ENCODE measurements at regions not wholly inside any gene's neighbourhood (a gene's known extent, or its start where the extent isn't known, plus 50 kb on each side); places are given as distances from the start of the nearest gene placed in this dataset.

DNA sequence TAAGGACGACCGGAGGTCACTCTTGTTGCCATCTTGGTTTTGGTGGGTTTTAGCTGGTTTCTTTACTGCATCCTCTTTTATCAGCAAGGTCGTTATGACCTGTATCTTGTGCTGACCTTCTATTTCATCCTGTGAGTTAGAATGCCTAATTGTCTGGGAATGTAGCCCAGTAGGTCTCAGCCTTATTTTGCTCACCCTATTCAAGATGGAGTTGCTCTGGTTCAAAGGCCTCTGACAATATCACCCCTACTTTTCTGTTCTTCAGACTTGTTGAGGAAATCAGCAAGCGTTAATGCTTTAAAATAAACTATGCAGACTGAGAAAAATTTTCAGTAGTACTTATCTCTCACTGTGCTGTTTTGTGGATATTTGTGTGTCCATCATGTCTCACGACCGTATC lies 92.6 kb downstream of the MTRR start (continued):
- no peak for TF ChIP-seq RELA (CRISPR knock-in tag; IDR thresholded peaks at IDR 0.05; ENCODE audit: borderline replicate concordance)
- TF ChIP-seq, protein P1, sequence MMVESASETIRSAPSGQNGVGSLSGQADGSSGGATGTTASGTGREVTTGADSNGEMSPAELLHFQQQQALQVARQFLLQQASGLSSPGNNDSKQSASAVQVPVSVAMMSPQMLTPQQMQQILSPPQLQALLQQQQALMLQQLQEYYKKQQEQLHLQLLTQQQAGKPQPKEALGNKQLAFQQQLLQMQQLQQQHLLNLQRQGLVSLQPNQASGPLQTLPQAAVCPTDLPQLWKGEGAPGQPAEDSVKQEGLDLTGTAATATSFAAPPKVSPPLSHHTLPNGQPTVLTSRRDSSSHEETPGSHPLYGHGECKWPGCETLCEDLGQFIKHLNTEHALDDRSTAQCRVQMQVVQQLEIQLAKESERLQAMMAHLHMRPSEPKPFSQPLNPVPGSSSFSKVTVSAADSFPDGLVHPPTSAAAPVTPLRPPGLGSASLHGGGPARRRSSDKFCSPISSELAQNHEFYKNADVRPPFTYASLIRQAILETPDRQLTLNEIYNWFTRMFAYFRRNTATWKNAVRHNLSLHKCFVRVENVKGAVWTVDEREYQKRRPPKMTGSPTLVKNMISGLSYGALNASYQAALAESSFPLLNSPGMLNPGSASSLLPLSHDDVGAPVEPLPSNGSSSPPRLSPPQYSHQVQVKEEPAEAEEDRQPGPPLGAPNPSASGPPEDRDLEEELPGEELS (CRISPR knock-in tag; IDR thresholded peaks at IDR 0.05), result no peak
- TF ChIP-seq CBFB (CRISPR knock-in tag; IDR thresholded peaks at IDR 0.05; ENCODE audit: low read depth), result no peak
- TF ChIP-seq SP1 (CRISPR knock-in tag; conservative IDR thresholded peaks at IDR 0.05), result no peak

- POLR2A ChIA-PET, result no interaction called here
- Mint-ChIP-seq H3K27me3 (ENCODE audit: low read depth) (no peaks in the 10 kb centered on the region), H3K27ac (no peak overlapping the region), H3K4me3 (no peak overlapping the region), H3K36me3 (no peaks in the 10 kb centered on the region), H3K4me1 (no peaks in the 10 kb centered on the region), H3K9me3 (peaks cover 15% of the 10 kb centered on the region)
- DNase-seq (ENCODE audit: low spot score), result no peak
- no peak for ATAC-seq
- TF ChIP-seq CREB1 (CRISPR knock-in tag; IDR thresholded peaks at IDR 0.05), result no peak
- TF ChIP-seq GTF2I (CRISPR knock-in tag; conservative IDR thresholded peaks at IDR 0.05), result no peak
- no peak for TF ChIP-seq GABPB1 (CRISPR knock-in tag; IDR thresholded peaks at IDR 0.05)
- TF ChIP-seq MAX (CRISPR knock-in tag; IDR thresholded peaks at IDR 0.05), result no peak
- CTCF ChIA-PET, result interaction anchor here (0.8 to 1.5 kb wide), 2 partner anchors 42 to 43 kb away, joined by 3 to 5 read pairs; no protein-coding TSS in a partner anchor
These were observed 101.9 kb downstream of the MTRR start for GRCh38 chr5:7970816-7971215.

DNA sequence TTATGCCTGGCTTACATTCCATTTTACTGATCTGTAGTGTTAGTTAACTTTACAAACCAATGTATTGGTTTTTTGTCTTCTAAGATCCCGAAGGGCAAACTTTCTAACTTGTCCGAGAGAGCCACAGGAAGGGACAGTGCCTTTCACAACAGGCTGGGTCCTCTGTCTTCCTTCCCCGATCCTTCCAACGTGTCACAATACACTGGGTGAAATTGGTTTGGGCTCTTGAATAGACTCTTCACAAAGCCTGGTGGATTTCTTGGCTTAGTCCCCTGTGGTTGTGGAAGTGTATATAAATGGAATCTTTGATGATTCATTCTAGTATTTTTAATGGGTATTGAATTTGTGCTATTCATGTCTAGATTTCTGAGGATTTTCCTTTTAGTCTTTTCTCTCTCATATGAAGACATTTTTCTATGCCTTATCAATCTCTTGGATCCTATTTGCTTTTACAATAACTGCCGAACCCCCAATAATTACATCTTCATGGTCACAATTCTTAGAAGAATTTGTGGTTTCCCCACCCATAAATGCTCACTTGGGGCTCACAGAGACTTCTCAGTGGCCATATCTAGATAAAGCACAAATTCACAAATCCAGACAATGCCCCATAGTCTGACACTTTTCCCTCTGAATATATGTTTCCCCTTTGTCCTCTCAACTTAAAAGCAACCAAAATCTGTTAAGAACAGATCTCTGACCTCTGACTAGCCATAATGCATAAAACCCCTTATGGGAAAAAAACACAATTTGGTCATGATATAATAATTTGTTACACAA lies 107.7 kb downstream of the MTRR start:
- no peak overlapping the region for H3K4me3 Mint-ChIP-seq
- H3K27me3 Mint-ChIP-seq (ENCODE audit: low read depth), result no peaks in the 10 kb centered on the region
- ChIA-PET CTCF (no interaction called here), POLR2A (no interaction called here)
- DNase-seq (ENCODE audit: low spot score) (no peak), ATAC-seq (no peak)
- H3K9me3 Mint-ChIP-seq, result peaks cover 4% of the 10 kb centered on the region; the same call in 1 of the 2 replicates
- TF ChIP-seq ATF1 (CRISPR knock-in tag; IDR thresholded peaks at IDR 0.05) (no peak), IRF2 (CRISPR knock-in tag; IDR thresholded peaks at IDR 0.05; ENCODE audit: borderline replicate concordance, low read depth) (no peak), E2F1 (CRISPR knock-in tag; IDR thresholded peaks at IDR 0.05) (no peak), FOXJ3 (CRISPR knock-in tag; IDR thresholded peaks at IDR 0.05; ENCODE audit: borderline replicate concordance) (no peak), MLX (CRISPR knock-in tag; IDR thresholded peaks at IDR 0.05) (no peak), ZNF317 (CRISPR knock-in tag; IDR thresholded peaks at IDR 0.05; ENCODE audit: borderline replicate concordance, low read depth) (no peak), ZNF396 (CRISPR knock-in tag; IDR thresholded peaks at IDR 0.05; ENCODE audit: borderline replicate concordance) (no peak), TEAD1 (CRISPR knock-in tag; IDR thresholded peaks at IDR 0.05) (no peak), ZNF263 (CRISPR knock-in tag; IDR thresholded peaks at IDR 0.05; ENCODE audit: low read depth) (no peak), RORB (CRISPR knock-in tag; IDR thresholded peaks at IDR 0.05) (no peak), ZNF671 (CRISPR knock-in tag; IDR thresholded peaks at IDR 0.05) (no peak)
- TF ChIP-seq, protein P2, sequence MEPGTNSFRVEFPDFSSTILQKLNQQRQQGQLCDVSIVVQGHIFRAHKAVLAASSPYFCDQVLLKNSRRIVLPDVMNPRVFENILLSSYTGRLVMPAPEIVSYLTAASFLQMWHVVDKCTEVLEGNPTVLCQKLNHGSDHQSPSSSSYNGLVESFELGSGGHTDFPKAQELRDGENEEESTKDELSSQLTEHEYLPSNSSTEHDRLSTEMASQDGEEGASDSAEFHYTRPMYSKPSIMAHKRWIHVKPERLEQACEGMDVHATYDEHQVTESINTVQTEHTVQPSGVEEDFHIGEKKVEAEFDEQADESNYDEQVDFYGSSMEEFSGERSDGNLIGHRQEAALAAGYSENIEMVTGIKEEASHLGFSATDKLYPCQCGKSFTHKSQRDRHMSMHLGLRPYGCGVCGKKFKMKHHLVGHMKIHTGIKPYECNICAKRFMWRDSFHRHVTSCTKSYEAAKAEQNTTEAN (CRISPR knock-in tag; IDR thresholded peaks at IDR 0.05), result no peak
- TF ChIP-seq, protein P3, sequence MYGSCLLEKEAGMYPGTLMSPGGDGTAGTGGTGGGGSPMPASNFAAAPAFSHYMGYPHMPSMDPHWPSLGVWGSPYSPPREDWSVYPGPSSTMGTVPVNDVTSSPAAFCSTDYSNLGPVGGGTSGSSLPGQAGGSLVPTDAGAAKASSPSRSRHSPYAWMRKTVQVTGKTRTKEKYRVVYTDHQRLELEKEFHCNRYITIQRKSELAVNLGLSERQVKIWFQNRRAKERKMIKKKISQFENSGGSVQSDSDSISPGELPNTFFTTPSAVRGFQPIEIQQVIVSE (CRISPR knock-in tag; IDR thresholded peaks at IDR 0.05; ENCODE audit: borderline replicate concordance), result no peak
- H3K36me3 Mint-ChIP-seq, result no peaks in the 10 kb centered on the region
- H3K27ac Mint-ChIP-seq, result no peak overlapping the region
- no peaks in the 10 kb centered on the region for H3K4me1 Mint-ChIP-seq
